HCT116 (cell line): ENCODE measurements at regions not wholly inside any gene's neighbourhood (a gene's known extent, or its start where the extent isn't known, plus 50 kb on each side); places are given as distances from the start of the nearest gene placed in this dataset.

Experiments
- CEBPB ChIP-seq: IDR thresholded peaks from 2 replicates; pipeline ENCODE4 v1.6.1; 2012; ENCODE audit warnings: low read depth
- EZH2 ChIP-seq: fragments of 200-600 bp; sonication (generic); IDR thresholded peaks from 2 replicates; pipeline ENCODE4 v1.6.1; 2017; ENCODE audit warnings: antibody characterized with exemption, mixed run types
- EZH2phosphoT487 ChIP-seq: fragments of 200-600 bp; IDR thresholded peaks from 2 replicates; pipeline ENCODE4 v1.6.1; 2018; ENCODE audit warnings: antibody characterized with exemption, borderline replicate concordance
- POLR2A ChIP-seq: IDR thresholded peaks from 2 replicates; pipeline ENCODE4 v1.7.0; 2011; ENCODE audit warnings: borderline replicate concordance; ENCODE audit not compliant: insufficient read depth, insufficient read length; ENCODE audit errors: extremely low read depth
- POLR2AphosphoS5 ChIP-seq: IDR thresholded peaks from 2 replicates; pipeline ENCODE4 v1.6.1; 2011; ENCODE audit warnings: mild to moderate bottlenecking, low read depth, low read length, moderate library complexity
- REST ChIP-seq: IDR thresholded peaks from 2 replicates; pipeline ENCODE4 v1.6.1; 2012; ENCODE audit warnings: low read depth
- SRF ChIP-seq: IDR thresholded peaks from 2 replicates; pipeline ENCODE4 v1.6.1; 2012; ENCODE audit warnings: low read depth
- YY1 ChIP-seq: IDR thresholded peaks from 2 replicates; pipeline ENCODE4 v1.6.1; 2011; ENCODE audit warnings: low read length, low read depth, moderate library complexity, mild to moderate bottlenecking; ENCODE audit not compliant: insufficient replicate concordance; ENCODE audit errors: extremely low read depth
- ZBTB33 ChIP-seq: IDR thresholded peaks from 2 replicates; pipeline ENCODE4 v1.6.1; 2011; ENCODE audit warnings: mild to moderate bottlenecking, low read length, moderate library complexity; ENCODE audit not compliant: insufficient replicate concordance; ENCODE audit errors: extremely low read depth
- TF ChIP-seq, protein P1 (sequence below), 3 experiments: fragments of 200-600 bp in 1 of 3; sonication (generic) in 1 of 3; IDR thresholded peaks in 2 of 3; conservative IDR thresholded peaks in 1 of 3; 2 replicates each; pipeline ENCODE4 v1.5.1; 2012 to 2017; ENCODE audit warnings: low read depth in 2 of 3, low read length in 2 of 3, antibody characterized with exemption in 1 of 3, borderline replicate concordance in 1 of 3, control low read depth in 1 of 3, mild to moderate bottlenecking in 1 of 3, mixed read lengths in 1 of 3, mixed run types in 1 of 3, moderate library complexity in 1 of 3; ENCODE audit not compliant: insufficient read depth in 1 of 3
- TF ChIP-seq, protein P2 (sequence below): IDR thresholded peaks from 2 replicates; pipeline ENCODE4 v1.6.1; 2012
- TF ChIP-seq, protein P3 (sequence below): IDR thresholded peaks from 2 replicates; pipeline ENCODE4 v1.6.1; 2012

DNA sequence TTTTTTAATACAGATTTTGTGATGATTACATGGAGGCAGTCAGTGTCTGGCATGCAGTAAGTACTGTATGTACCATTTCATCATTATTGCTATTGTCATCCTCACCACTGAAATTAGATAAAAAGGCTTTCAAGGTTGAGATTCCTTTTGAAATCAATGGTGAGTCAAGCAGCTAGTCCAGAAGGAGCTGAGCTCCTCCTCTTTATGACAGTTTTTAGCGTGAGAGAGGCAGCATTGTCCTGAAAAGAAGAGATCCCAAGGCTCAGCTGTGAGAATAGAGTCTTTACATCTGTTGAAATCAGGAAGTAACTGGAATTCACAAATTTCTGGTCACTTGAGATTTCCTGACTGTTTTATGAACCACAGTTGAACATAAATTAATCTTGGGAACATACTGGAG, 161.9 kb downstream of the PAX1 start:
- TF ChIP-seq, protein P1, sequence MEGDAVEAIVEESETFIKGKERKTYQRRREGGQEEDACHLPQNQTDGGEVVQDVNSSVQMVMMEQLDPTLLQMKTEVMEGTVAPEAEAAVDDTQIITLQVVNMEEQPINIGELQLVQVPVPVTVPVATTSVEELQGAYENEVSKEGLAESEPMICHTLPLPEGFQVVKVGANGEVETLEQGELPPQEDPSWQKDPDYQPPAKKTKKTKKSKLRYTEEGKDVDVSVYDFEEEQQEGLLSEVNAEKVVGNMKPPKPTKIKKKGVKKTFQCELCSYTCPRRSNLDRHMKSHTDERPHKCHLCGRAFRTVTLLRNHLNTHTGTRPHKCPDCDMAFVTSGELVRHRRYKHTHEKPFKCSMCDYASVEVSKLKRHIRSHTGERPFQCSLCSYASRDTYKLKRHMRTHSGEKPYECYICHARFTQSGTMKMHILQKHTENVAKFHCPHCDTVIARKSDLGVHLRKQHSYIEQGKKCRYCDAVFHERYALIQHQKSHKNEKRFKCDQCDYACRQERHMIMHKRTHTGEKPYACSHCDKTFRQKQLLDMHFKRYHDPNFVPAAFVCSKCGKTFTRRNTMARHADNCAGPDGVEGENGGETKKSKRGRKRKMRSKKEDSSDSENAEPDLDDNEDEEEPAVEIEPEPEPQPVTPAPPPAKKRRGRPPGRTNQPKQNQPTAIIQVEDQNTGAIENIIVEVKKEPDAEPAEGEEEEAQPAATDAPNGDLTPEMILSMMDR (IDR thresholded peaks at IDR 0.05 in 2 of 3, conservative IDR thresholded peaks at IDR 0.05 in 1 of 3; ENCODE audit: borderline replicate concordance in 1 of 3, insufficient read depth in 1 of 3, low read depth in 2 of 3, low read length in 2 of 3): no peak
- no peak for TF ChIP-seq EZH2
- TF ChIP-seq CEBPB: no peak
- TF ChIP-seq YY1: no peak
- TF ChIP-seq, protein P2, sequence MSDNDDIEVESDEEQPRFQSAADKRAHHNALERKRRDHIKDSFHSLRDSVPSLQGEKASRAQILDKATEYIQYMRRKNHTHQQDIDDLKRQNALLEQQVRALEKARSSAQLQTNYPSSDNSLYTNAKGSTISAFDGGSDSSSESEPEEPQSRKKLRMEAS: no peak
- no peak for TF ChIP-seq POLR2AphosphoS5
- TF ChIP-seq POLR2A: no peak
- TF ChIP-seq, protein P3, sequence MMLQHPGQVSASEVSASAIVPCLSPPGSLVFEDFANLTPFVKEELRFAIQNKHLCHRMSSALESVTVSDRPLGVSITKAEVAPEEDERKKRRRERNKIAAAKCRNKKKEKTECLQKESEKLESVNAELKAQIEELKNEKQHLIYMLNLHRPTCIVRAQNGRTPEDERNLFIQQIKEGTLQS: no peak
- TF ChIP-seq REST: no peak
- TF ChIP-seq EZH2phosphoT487: no peak
- TF ChIP-seq SRF: no peak
- no peak for TF ChIP-seq ZBTB33
